ENCODE measurements at regions not wholly inside any gene's neighbourhood (a gene's known extent, or its start where the extent isn't known, plus 50 kb on each side); places are given as distances from the start of the nearest gene placed in this dataset.

DNA sequence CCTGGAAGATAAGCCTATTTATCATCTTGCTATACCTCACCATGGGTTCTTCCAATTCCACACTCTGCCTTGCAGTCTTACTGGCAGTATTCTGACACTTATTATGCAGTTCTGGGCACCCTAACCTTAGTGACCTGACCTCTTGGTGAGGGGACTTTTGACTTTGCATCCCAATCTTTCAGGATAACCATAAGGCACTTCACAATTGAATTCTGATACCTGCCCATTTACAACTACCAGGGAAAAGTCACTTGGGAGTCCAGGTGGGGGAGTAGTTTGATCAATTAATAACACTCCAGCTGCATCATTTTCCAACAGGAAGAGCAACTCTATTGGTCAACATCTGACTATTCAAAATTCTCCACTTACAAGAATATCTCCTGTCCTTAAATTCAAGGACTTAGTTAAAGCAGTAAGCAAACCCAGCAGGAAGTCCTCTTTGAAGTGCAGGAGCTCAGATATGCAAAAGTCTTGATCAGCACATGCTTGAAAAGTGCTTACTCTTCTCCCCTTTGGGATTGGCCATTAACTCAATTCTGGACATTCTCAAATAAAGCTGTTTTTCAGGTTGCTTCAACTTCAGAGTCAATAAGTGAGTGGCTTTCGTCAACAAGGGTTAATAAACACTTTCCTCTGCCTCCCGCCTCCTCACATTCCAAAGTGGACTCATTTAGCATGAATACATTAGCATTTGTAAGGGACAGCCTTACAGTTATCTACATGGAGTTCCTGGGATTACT is 177.4 kb upstream of the NRIP1 start:
- Histone ChIP-seq H3K27me3 (ENCODE audit: control insufficient read depth in 1 of 2, insufficient read depth in 2 of 2, low read length in 2 of 2) (no peaks in the 10 kb centered on the region), H3K36me3 (ENCODE audit: control insufficient read depth in 2 of 2, insufficient read depth in 2 of 2, low read length in 2 of 2) (no peaks in the 10 kb centered on the region), H3K9ac (ENCODE audit: low read length in 2 of 2) (no peak overlapping the region), H3K4me1 (ENCODE audit: control insufficient read depth, insufficient read depth, low read length) (no peaks in the 10 kb centered on the region), H3K27ac (ENCODE audit: low read length) (no peak overlapping the region), H3K9me3 (ENCODE audit: control insufficient read depth in 2 of 2, low read length in 2 of 2) (no peaks in the 10 kb centered on the region), H3K4me3 (ENCODE audit: low read length in 2 of 2) (no peak overlapping the region)

DNA sequence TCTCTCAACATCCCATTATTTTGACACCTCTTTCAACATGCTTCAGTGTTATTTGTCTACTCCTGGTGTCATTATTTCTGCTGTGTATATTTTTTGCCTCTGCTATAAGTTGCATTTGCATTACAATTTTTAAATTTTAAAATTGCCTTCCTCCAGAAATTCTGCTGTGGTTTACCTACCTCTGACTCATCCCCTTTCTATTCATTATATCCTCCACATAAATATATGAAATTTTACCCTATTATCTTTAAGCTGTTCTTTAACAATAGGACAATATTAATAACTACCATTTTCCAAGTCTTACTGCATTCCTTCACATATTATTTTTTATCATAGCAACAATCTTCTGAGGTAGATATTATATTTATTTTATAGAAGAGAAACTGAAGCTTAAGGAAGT is 178.1 kb upstream of the NRIP1 start:
- no peak overlapping the region for H3K9ac ChIP-seq (ENCODE audit: low read length in 2 of 2)
- no peaks in the 10 kb centered on the region for H3K36me3 ChIP-seq (ENCODE audit: control insufficient read depth in 2 of 2, insufficient read depth in 2 of 2, low read length in 2 of 2)
- H3K27me3 ChIP-seq (ENCODE audit: control insufficient read depth in 1 of 2, insufficient read depth in 2 of 2, low read length in 2 of 2) = no peaks in the 10 kb centered on the region
- no peaks in the 10 kb centered on the region for H3K9me3 ChIP-seq (ENCODE audit: control insufficient read depth in 2 of 2, low read length in 2 of 2)
- no peaks in the 10 kb centered on the region for H3K4me1 ChIP-seq (ENCODE audit: control insufficient read depth, insufficient read depth, low read length)
- no peak overlapping the region for H3K27ac ChIP-seq (ENCODE audit: low read length)
- H3K4me3 ChIP-seq (ENCODE audit: low read length in 2 of 2) = no peak overlapping the region

DNA sequence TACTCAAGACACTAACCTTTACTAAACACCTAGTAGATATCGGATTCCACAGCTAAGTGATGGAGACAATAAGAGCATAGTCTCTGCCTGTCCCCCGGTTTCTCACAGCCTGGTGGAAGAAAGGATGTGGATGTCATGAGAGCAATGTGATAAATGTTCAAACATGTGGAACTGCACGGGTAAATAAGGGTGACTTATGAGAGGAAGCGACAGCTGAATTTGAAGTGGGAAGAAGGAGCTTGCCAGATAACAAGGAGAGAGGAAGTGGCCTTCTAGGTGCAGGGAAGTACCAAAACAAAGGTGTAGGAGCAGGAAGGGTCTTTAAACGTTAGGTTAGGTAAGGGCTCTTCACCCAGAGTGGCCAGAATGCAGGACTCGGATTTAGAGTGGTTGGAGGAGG is 178.6 kb upstream of the NRIP1 start:
- Histone ChIP-seq H3K4me1 (ENCODE audit: control insufficient read depth, insufficient read depth, low read length) (no peaks in the 10 kb centered on the region), H3K9me3 (ENCODE audit: control insufficient read depth in 2 of 2, low read length in 2 of 2) (no peaks in the 10 kb centered on the region), H3K27ac (ENCODE audit: low read length) (no peak overlapping the region), H3K4me3 (ENCODE audit: low read length in 2 of 2) (no peak overlapping the region), H3K36me3 (ENCODE audit: control insufficient read depth in 2 of 2, insufficient read depth in 2 of 2, low read length in 2 of 2) (no peaks in the 10 kb centered on the region), H3K9ac (ENCODE audit: low read length in 2 of 2) (no peak overlapping the region), H3K27me3 (ENCODE audit: control insufficient read depth in 1 of 2, insufficient read depth in 2 of 2, low read length in 2 of 2) (no peaks in the 10 kb centered on the region)

DNA sequence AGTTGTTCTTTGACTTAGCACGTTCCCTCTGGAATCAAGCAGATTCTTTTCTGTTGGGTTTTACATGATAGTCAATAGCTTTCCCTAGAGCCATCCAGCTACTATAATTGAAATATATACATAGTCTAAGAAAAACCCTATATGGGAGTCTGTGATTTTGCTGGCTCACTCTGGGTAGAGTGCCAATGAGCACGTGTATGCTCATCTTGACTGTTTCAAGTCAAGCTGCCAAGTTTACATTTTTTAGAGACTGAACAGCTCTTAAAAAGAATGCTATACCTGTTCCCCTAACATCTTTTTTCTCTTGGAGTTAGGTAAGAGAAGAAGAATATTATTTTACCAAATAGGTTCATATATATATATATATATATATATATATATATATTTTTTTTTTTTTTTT is 182.8 kb upstream of the NRIP1 start:
- H3K4me3 ChIP-seq (ENCODE audit: low read length in 2 of 2) = no peak overlapping the region
- no peak overlapping the region for H3K27ac ChIP-seq (ENCODE audit: low read length)
- H3K36me3 ChIP-seq (ENCODE audit: control insufficient read depth in 2 of 2, insufficient read depth in 2 of 2, low read length in 2 of 2) = no peaks in the 10 kb centered on the region
- no peaks in the 10 kb centered on the region for H3K9me3 ChIP-seq (ENCODE audit: control insufficient read depth in 2 of 2, low read length in 2 of 2)
- no peaks in the 10 kb centered on the region for H3K27me3 ChIP-seq (ENCODE audit: control insufficient read depth in 1 of 2, insufficient read depth in 2 of 2, low read length in 2 of 2)
- no peaks in the 10 kb centered on the region for H3K4me1 ChIP-seq (ENCODE audit: control insufficient read depth, insufficient read depth, low read length)
- no peak overlapping the region for H3K9ac ChIP-seq (ENCODE audit: low read length in 2 of 2)

DNA sequence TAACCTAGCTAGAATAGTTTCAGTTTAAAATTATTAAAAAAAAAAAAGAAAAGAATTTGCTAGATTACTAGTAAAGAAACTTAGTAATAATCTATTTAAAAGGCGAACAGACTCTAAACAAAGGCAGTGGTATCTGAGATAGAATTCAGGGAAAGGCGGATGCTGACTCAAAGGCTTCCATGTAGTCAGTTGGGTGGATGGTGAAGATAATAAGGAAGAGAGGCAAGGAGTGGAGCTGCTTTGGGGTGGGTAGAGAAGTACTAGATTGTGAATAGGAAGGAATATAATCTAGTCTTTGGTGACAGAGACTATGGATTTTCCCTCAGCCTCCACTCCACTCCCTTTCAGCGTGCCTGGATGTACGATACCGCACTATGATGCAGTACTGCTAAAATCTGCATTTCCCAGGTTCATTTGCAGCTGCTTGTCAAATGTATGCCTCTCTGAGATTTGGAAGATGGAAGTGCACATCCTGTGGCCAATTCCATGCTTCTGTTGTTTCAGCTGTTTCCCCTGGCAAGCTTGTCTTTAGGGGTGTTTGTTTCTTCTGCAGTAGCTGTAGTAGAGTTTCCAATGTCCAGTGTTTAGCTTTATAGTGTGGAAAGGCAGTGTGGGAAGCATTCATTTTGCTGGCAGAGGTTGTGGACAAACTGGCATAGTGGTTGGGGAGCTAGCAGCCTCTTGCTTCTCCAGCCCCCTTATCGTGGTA is 184.6 kb upstream of the NRIP1 start:
- Histone ChIP-seq H3K4me3 (ENCODE audit: low read length in 2 of 2) (no peak overlapping the region), H3K36me3 (ENCODE audit: control insufficient read depth in 2 of 2, insufficient read depth in 2 of 2, low read length in 2 of 2) (no peaks in the 10 kb centered on the region), H3K27ac (ENCODE audit: low read length) (no peak overlapping the region), H3K9ac (ENCODE audit: low read length in 2 of 2) (no peak overlapping the region), H3K27me3 (ENCODE audit: control insufficient read depth in 1 of 2, insufficient read depth in 2 of 2, low read length in 2 of 2) (no peaks in the 10 kb centered on the region), H3K9me3 (ENCODE audit: control insufficient read depth in 2 of 2, low read length in 2 of 2) (no peaks in the 10 kb centered on the region), H3K4me1 (ENCODE audit: control insufficient read depth, insufficient read depth, low read length) (no peaks in the 10 kb centered on the region)

DNA sequence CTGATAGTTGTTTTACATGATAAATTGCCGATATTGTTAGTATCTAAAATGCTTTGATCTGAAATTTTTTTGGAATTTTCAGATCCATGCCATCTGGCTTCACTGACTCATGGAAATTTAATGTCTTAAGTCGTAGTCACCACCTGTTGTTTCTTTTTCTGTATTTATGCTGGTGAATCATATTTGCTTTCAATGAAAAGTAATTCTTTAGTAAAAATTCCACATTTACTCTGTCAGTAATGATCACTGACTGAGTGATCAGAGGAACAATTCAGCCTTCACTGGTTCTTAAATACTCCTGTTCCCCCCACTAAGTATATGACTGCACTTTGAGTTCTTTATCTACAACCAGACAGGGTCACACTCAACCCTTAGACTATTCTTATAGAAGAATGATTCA is 185.6 kb upstream of the NRIP1 start:
- H3K27me3 ChIP-seq (ENCODE audit: control insufficient read depth in 1 of 2, insufficient read depth in 2 of 2, low read length in 2 of 2) = no peaks in the 10 kb centered on the region
- H3K36me3 ChIP-seq (ENCODE audit: control insufficient read depth in 2 of 2, insufficient read depth in 2 of 2, low read length in 2 of 2) = no peaks in the 10 kb centered on the region
- H3K9me3 ChIP-seq (ENCODE audit: control insufficient read depth in 2 of 2, low read length in 2 of 2) = no peaks in the 10 kb centered on the region
- no peak overlapping the region for H3K4me3 ChIP-seq (ENCODE audit: low read length in 2 of 2)
- H3K27ac ChIP-seq (ENCODE audit: low read length) = no peak overlapping the region
- no peaks in the 10 kb centered on the region for H3K4me1 ChIP-seq (ENCODE audit: control insufficient read depth, insufficient read depth, low read length)
- H3K9ac ChIP-seq (ENCODE audit: low read length in 2 of 2) = no peak overlapping the region

DNA sequence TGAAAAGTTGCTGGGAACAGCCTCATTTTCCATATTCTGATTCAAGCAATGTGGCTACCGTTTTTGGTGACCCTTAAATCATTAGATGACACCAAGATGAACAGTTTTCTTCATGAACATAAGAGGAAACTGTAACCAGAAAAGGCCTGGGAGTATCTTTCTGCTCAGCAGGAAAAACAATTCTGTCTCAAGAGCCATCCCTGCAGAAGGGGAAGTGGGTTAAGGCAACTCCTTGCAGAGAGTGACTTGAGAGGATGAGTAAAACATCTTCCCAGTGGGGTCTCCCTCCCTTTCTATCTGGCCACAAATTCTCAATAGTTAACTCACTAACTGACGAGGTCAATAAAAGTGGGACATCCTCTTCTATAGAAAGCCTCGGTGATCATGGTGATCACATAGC is 187.6 kb upstream of the NRIP1 start:
- H3K36me3 ChIP-seq (ENCODE audit: control insufficient read depth in 2 of 2, insufficient read depth in 2 of 2, low read length in 2 of 2) = no peaks in the 10 kb centered on the region
- H3K4me3 ChIP-seq (ENCODE audit: low read length in 2 of 2) = no peak overlapping the region
- no peaks in the 10 kb centered on the region for H3K9me3 ChIP-seq (ENCODE audit: control insufficient read depth in 2 of 2, low read length in 2 of 2)
- no peak overlapping the region for H3K9ac ChIP-seq (ENCODE audit: low read length in 2 of 2)
- no peaks in the 10 kb centered on the region for H3K27me3 ChIP-seq (ENCODE audit: control insufficient read depth in 1 of 2, insufficient read depth in 2 of 2, low read length in 2 of 2)
- no peak overlapping the region for H3K27ac ChIP-seq (ENCODE audit: low read length)
- no peaks in the 10 kb centered on the region for H3K4me1 ChIP-seq (ENCODE audit: control insufficient read depth, insufficient read depth, low read length)

DNA sequence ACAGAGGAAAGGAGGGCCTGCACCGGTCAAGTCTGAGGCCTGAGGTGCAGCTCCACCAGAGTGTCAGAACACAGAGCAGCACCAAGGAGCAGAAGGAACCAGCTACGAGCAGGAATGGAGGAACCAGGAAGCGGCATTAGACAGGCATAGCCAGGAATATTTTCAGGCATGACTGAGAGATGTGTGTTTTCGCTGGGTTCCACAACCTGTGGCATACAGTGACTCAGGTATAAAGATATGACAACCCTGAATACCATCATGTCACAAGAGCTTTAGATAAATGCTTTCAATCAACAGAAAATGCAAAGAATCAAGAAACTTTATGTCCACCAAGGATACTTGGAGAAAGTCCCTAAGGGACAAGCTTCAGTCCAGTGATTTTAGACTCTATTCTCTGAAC is 189.3 kb upstream of the NRIP1 start:
- no peaks in the 10 kb centered on the region for H3K36me3 ChIP-seq (ENCODE audit: control insufficient read depth in 2 of 2, insufficient read depth in 2 of 2, low read length in 2 of 2)
- no peaks in the 10 kb centered on the region for H3K27me3 ChIP-seq (ENCODE audit: control insufficient read depth in 1 of 2, insufficient read depth in 2 of 2, low read length in 2 of 2)
- H3K4me3 ChIP-seq (ENCODE audit: low read length in 2 of 2) = no peak overlapping the region
- H3K9ac ChIP-seq (ENCODE audit: low read length in 2 of 2) = no peak overlapping the region
- no peaks in the 10 kb centered on the region for H3K4me1 ChIP-seq (ENCODE audit: control insufficient read depth, insufficient read depth, low read length)
- no peak overlapping the region for H3K27ac ChIP-seq (ENCODE audit: low read length)
- no peaks in the 10 kb centered on the region for H3K9me3 ChIP-seq (ENCODE audit: control insufficient read depth in 2 of 2, low read length in 2 of 2)

DNA sequence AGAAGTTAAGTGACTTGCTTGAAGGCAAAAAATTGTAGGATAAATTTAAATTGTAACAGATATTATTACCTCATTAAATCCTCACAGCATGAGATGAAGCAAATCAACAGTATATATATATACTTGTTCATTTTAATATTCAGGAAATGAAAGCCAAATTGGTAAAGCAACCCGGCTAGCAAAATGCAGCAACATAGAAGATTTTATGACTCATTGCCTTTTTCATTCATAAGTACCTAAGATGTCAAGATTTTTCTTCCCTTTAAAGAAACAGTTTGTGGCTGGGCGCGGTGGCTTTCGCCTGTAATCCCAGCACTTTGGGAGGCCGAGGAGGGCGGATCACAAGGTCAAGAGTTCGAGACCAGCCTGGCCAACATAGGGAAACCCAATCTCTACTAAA is 190.5 kb upstream of the NRIP1 start:
- H3K9ac ChIP-seq (ENCODE audit: low read length in 2 of 2) = no peak overlapping the region
- H3K4me3 ChIP-seq (ENCODE audit: low read length in 2 of 2) = no peak overlapping the region
- no peak overlapping the region for H3K27ac ChIP-seq (ENCODE audit: low read length)
- no peaks in the 10 kb centered on the region for H3K4me1 ChIP-seq (ENCODE audit: control insufficient read depth, insufficient read depth, low read length)
- no peaks in the 10 kb centered on the region for H3K36me3 ChIP-seq (ENCODE audit: control insufficient read depth in 2 of 2, insufficient read depth in 2 of 2, low read length in 2 of 2)
- H3K27me3 ChIP-seq (ENCODE audit: control insufficient read depth in 1 of 2, insufficient read depth in 2 of 2, low read length in 2 of 2) = no peaks in the 10 kb centered on the region
- H3K9me3 ChIP-seq (ENCODE audit: control insufficient read depth in 2 of 2, low read length in 2 of 2) = no peaks in the 10 kb centered on the region

DNA sequence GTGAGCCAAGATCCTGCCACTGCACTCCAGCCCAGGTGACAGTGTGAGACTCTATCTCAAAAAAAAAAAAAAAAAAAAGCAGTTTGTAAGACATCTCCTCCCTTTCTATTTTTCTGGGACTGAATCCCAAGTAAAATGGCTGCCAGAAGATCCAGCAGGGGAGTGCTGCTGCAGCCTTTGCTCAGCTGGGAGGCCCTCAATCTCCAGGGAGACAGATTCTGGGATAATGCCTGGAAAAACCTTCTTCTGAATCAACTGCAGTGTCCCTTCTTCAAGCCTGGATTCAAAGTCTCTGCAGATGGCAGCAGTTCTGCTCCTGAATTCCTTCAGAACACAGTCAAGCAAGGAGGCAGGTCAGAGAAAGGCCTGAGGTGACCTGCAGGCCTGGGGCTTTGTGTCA is 191.0 kb upstream of the NRIP1 start:
- Histone ChIP-seq H3K4me1 (ENCODE audit: control insufficient read depth, insufficient read depth, low read length) (no peaks in the 10 kb centered on the region), H3K27me3 (ENCODE audit: control insufficient read depth in 1 of 2, insufficient read depth in 2 of 2, low read length in 2 of 2) (no peaks in the 10 kb centered on the region), H3K27ac (ENCODE audit: low read length) (no peak overlapping the region), H3K9me3 (ENCODE audit: control insufficient read depth in 2 of 2, low read length in 2 of 2) (no peaks in the 10 kb centered on the region), H3K4me3 (ENCODE audit: low read length in 2 of 2) (no peak overlapping the region), H3K9ac (ENCODE audit: low read length in 2 of 2) (no peak overlapping the region), H3K36me3 (ENCODE audit: control insufficient read depth in 2 of 2, insufficient read depth in 2 of 2, low read length in 2 of 2) (no peaks in the 10 kb centered on the region)

DNA sequence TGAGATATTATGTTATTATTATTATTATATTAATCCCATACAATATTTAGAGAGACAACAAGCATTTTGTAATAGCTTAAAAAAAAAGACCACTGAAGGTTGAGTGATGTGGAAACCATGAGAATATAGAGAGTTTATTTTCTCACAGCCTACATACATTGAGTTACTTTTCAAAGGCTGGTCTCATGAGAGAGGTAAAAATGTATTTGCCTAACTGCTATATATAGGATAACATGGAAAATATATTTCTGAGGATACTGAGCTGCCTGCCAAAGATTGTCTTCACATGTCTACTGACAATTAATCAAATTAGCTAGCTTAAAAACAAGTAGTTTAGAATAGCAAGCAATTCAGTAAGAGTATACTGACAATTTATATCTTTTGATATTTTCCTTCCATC is 192.2 kb upstream of the NRIP1 start:
- no peak overlapping the region for H3K4me3 ChIP-seq (ENCODE audit: low read length in 2 of 2)
- no peaks in the 10 kb centered on the region for H3K9me3 ChIP-seq (ENCODE audit: control insufficient read depth in 2 of 2, low read length in 2 of 2)
- no peaks in the 10 kb centered on the region for H3K4me1 ChIP-seq (ENCODE audit: control insufficient read depth, insufficient read depth, low read length)
- H3K9ac ChIP-seq (ENCODE audit: low read length in 2 of 2) = no peak overlapping the region
- no peaks in the 10 kb centered on the region for H3K36me3 ChIP-seq (ENCODE audit: control insufficient read depth in 2 of 2, insufficient read depth in 2 of 2, low read length in 2 of 2)
- H3K27ac ChIP-seq (ENCODE audit: low read length) = no peak overlapping the region
- H3K27me3 ChIP-seq (ENCODE audit: control insufficient read depth in 1 of 2, insufficient read depth in 2 of 2, low read length in 2 of 2) = no peaks in the 10 kb centered on the region
